K562 (cell line): ENCODE measurements at regions not wholly inside any gene's neighbourhood (a gene's known extent, or its start where the extent isn't known, plus 50 kb on each side); places are given as distances from the start of the nearest gene placed in this dataset.

Experiments
- RBM15 ChIP-seq: fragments of 200-400 bp; formaldehyde crosslinking; IDR thresholded peaks from 2 replicates; pipeline ENCODE4 v1.6.1; 2018; ENCODE audit warnings: mild to moderate bottlenecking, low read length, moderate library complexity; ENCODE audit not compliant: insufficient read depth
- ZNF318 ChIP-seq, 2 experiments: fragments of 450-650 bp; IDR thresholded peaks; 2 replicates each; pipeline ENCODE4 v1.6.1; 2016; ENCODE audit warnings: mild to moderate bottlenecking in 2 of 2, borderline replicate concordance in 1 of 2, low read depth in 1 of 2, moderate library complexity in 1 of 2

DNA sequence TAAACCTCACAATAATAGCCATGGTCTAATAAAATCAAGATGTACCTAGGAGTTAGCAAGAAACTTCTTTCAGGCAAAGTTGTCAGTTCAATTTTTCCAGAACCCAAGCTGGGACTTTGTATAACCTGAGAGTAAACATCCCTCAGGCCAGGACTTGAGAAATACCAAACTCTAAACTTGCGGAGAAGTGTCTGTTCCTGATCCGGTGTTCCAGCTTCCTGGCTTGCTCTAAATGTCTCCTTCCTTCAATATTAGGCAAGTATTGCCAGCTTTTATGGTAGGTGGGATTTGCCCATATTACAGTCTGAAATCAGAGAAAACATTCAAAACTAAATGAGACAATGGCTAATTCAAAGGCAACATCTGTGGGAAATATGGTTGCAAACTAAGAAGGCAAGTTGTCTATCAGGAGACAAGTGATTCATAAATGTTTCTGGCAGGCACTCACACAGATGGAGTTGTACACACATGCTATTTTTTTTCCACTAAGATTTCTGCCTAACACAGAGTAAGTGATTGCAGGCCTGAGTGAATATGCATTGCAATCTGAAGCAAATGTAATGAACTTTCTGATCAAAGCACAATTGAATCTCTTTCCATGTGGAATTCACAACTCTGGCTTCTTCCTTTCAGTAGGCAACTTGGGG is 88.3 kb upstream of the COL8A1 start (continued):
- no peak for TF ChIP-seq ZNF318 (IDR thresholded peaks at IDR 0.05; ENCODE audit: borderline replicate concordance in 1 of 2, low read depth in 1 of 2)
- TF ChIP-seq RBM15 = no peak
